Activated B cell treated with CpG ODN at 0.5 μM for 24 hours (primary cell): ENCODE measurements at regions not wholly inside any gene's neighbourhood (a gene's known extent, or its start where the extent isn't known, plus 50 kb on each side); places are given as distances from the start of the nearest gene placed in this dataset.

Source experiments
- ATAC-seq: fragments of 200-7000 bp; cut with Tn5 transposase; one replicate; pipeline ENCODE4 v1.10.0; 2021; ENCODE audit warnings: low read depth, mild to moderate bottlenecking, moderate library complexity
- CTCF ChIA-PET: fragments of 350-600 bp; sonication (Branson Sonifier 250); formaldehyde crosslinking; loops from one replicate; lab custom pipeline; 2021; ENCODE audit warnings: antibody characterized with exemption; lab: Charles Lee
- POLR2A ChIA-PET: fragments of 350-600 bp; sonication (Branson Sonifier 250); formaldehyde crosslinking; loops from one replicate; lab custom pipeline; 2021; ENCODE audit warnings: antibody characterized with exemption; lab: Charles Lee
- DNase-seq: peaks from one replicate; pipeline ENCODE4 v3.0.0; 2022
- H3K27ac Mint-ChIP-seq: one replicate; pipeline ENCODE4 v1.8.0; 2020; ENCODE audit warnings: mixed read lengths
- H3K27me3 Mint-ChIP-seq: one replicate; pipeline ENCODE4 v1.8.0; 2021; ENCODE audit warnings: mixed read lengths
- H3K36me3 Mint-ChIP-seq: one replicate; pipeline ENCODE4 v1.8.0; 2021; ENCODE audit warnings: low read depth, mixed read lengths
- H3K4me1 Mint-ChIP-seq: one replicate; pipeline ENCODE4 v1.8.0; 2021; ENCODE audit warnings: mixed read lengths
- H3K4me3 Mint-ChIP-seq: one replicate; pipeline ENCODE4 v1.8.0; 2020; ENCODE audit warnings: mild to moderate bottlenecking, mixed read lengths
- H3K9me3 Mint-ChIP-seq: one replicate; pipeline ENCODE4 v1.8.0; 2020; ENCODE audit warnings: mixed read lengths
- CTCF ChIP-seq: fragments of 200-600 bp; IDR thresholded peaks from one replicate; pipeline ENCODE4 v1.8.0; 2022; ENCODE audit warnings: antibody characterized with exemption, mild to moderate bottlenecking
- intact Hi-C: fragments of 100-400 bp; cut with micrococcal nuclease; formaldehyde crosslinking; loops from one replicate; pipeline ENCODE4 v1.15.1; 2024

- no peaks in the 10 kb centered on the region for H3K36me3 Mint-ChIP-seq
- no peaks in the 10 kb centered on the region for H3K9me3 Mint-ChIP-seq
- no peak for TF ChIP-seq CTCF
- no peak for DNase-seq
- ChIA-PET CTCF (no interaction called here), POLR2A (no interaction called here)
- H3K4me3 Mint-ChIP-seq: no peak overlapping the region
- no peak overlapping the region for H3K27ac Mint-ChIP-seq
- no peaks in the 10 kb centered on the region for H3K27me3 Mint-ChIP-seq
- ATAC-seq: no peak
- no peaks in the 10 kb centered on the region for H3K4me1 Mint-ChIP-seq
- intact Hi-C loops: no loop called here
Measured at GRCh38 chr4:181517491-181517890, 725.7 kb upstream of the TENM3 start.

DNA sequence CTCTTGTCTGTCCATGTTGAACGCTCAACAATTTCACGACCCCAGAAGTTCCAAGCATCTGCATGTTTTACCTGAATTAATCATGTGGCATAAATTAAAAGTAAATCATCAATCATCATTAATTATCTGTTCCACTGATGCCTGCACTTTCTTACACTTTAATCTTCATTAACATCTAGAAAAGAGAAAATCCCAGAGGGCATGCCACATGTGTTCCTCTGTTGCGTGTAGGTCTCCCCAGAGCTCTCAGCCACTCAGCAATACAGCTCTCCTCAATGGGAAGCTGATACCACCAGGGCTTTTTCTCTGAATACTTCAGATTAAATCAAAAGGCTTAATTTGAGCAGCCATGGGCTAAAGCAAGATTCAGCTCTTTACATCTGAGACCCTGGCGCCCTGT is 722.4 kb upstream of the TENM3 start:
- Mint-ChIP-seq H3K27ac (no peak overlapping the region), H3K4me1 (no peaks in the 10 kb centered on the region), H3K4me3 (no peak overlapping the region), H3K27me3 (no peaks in the 10 kb centered on the region), H3K9me3 (no peaks in the 10 kb centered on the region), H3K36me3 (no peaks in the 10 kb centered on the region)
- POLR2A ChIA-PET: no interaction called here
- ATAC-seq (no peak), DNase-seq (no peak)
- intact Hi-C loops: no loop called here
- TF ChIP-seq CTCF: no peak
- CTCF ChIA-PET: no interaction called here

GRCh38 chr4:181523973-181524372 is 719.2 kb upstream of the TENM3 start:
- no peak for ATAC-seq
- intact Hi-C loops: no loop called here
- Mint-ChIP-seq H3K36me3 (no peaks in the 10 kb centered on the region), H3K4me3 (no peak overlapping the region), H3K27me3 (no peaks in the 10 kb centered on the region), H3K4me1 (no peaks in the 10 kb centered on the region), H3K9me3 (no peaks in the 10 kb centered on the region), H3K27ac (no peak overlapping the region)
- CTCF ChIA-PET: no interaction called here
- no peak for DNase-seq
- POLR2A ChIA-PET: no interaction called here
- TF ChIP-seq CTCF: no peak

- ATAC-seq: no peak
- ChIA-PET POLR2A (no interaction called here), CTCF (no interaction called here)
- H3K4me1 Mint-ChIP-seq: no peaks in the 10 kb centered on the region
- H3K4me3 Mint-ChIP-seq: no peak overlapping the region
- DNase-seq: no peak
- intact Hi-C loops: no loop called here
- TF ChIP-seq CTCF: no peak
- no peaks in the 10 kb centered on the region for H3K27me3 Mint-ChIP-seq
- no peaks in the 10 kb centered on the region for H3K36me3 Mint-ChIP-seq
- H3K9me3 Mint-ChIP-seq: no peaks in the 10 kb centered on the region
- H3K27ac Mint-ChIP-seq: no peak overlapping the region
Measured at GRCh38 chr4:181524499-181524898, 718.7 kb upstream of the TENM3 start.

DNA sequence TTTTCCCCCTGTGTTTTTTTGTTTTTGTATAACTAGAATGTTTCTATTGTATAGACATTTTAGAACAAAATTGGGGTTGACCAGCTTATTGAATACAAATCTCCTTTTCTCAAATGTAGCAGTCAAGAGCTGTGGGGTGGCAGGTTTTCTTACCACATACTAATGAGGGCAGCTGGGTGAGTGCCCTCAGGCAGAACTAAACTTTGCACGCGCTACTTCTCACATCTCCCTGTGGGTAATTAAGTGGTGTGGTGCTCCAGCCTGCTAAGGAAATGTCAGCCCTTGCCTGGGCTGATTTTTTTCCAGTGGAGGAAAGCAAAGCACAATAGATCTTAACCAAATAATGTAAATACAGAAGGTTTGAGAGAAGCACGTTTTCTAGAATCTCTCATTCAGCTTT is 717.6 kb upstream of the TENM3 start:
- Mint-ChIP-seq H3K36me3 (no peaks in the 10 kb centered on the region), H3K4me1 (no peaks in the 10 kb centered on the region), H3K27me3 (no peaks in the 10 kb centered on the region), H3K4me3 (no peak overlapping the region), H3K27ac (no peak overlapping the region), H3K9me3 (no peaks in the 10 kb centered on the region)
- no peak for TF ChIP-seq CTCF
- no peak for ATAC-seq
- intact Hi-C loops: no loop called here
- DNase-seq: no peak
- CTCF ChIA-PET: no interaction called here
- POLR2A ChIA-PET: no interaction called here
